HepG2 (cell line): ENCODE measurements at regions not wholly inside any gene's neighbourhood (a gene's known extent, or its start where the extent isn't known, plus 50 kb on each side); places are given as distances from the start of the nearest gene placed in this dataset.

ENCODE experiments used
- AGO2 ChIP-seq: fragments of 200-400 bp; formaldehyde crosslinking; optimal IDR thresholded peaks from 2 replicates; pipeline ENCODE3; 2017; ENCODE audit warnings: mild to moderate bottlenecking, low read depth, low read length, moderate library complexity
- CREB1 ChIP-seq, 2 experiments: fragments of 450-650 bp in 1 of 2; IDR thresholded peaks; 2 replicates each; pipeline ENCODE4 v1.6.1; 2016 to 2017; ENCODE audit warnings: control low read depth in 1 of 2, mild to moderate bottlenecking in 1 of 2, missing compliant biosample characterization in 1 of 2, missing genetic modification characterization in 1 of 2
- HMG20B ChIP-seq: conservative IDR thresholded peaks from 2 replicates; pipeline ENCODE4 v1.6.1; 2016; ENCODE audit warnings: missing genetic modification reagents, missing compliant biosample characterization
- IRF2 ChIP-seq: IDR thresholded peaks from 2 replicates; pipeline ENCODE4 v1.6.1; 2018; ENCODE audit warnings: missing genetic modification reagents, missing compliant biosample characterization
- JUND ChIP-seq: sonication (generic); formaldehyde crosslinking; IDR thresholded peaks from 2 replicates; pipeline ENCODE4 v1.8.0; 2022; ENCODE audit warnings: mild to moderate bottlenecking, missing genetic modification reagents
- PHF8 ChIP-seq: sonication (generic); formaldehyde crosslinking; IDR thresholded peaks from 2 replicates; pipeline ENCODE4 v1.5.0; 2020; ENCODE audit warnings: missing genetic modification reagents
- POLR2AphosphoS2 ChIP-seq: IDR thresholded peaks from 2 replicates; pipeline ENCODE4 v1.6.1; 2011; ENCODE audit warnings: low read depth, low read length, improper control_type of control experiment
- POLR2AphosphoS5 ChIP-seq: IDR thresholded peaks from 2 replicates; pipeline ENCODE4 v1.6.1; 2012; ENCODE audit warnings: low read depth, low read length
- ZNF10 ChIP-seq: sonication (generic); formaldehyde crosslinking; IDR thresholded peaks from 2 replicates; pipeline ENCODE4 v1.4.0; 2020; ENCODE audit warnings: mild to moderate bottlenecking, low read depth, missing genetic modification reagents, borderline replicate concordance
- ZNF274 ChIP-seq: sonication (generic); formaldehyde crosslinking; IDR thresholded peaks from 2 replicates; pipeline ENCODE4 v1.5.1; 2020; ENCODE audit warnings: mild to moderate bottlenecking, missing genetic modification reagents
- TF ChIP-seq, protein P1 (sequence below): IDR thresholded peaks from 2 replicates; pipeline ENCODE4 v1.6.1; 2016; ENCODE audit warnings: missing genetic modification reagents, missing compliant biosample characterization
- TF ChIP-seq, protein P2 (sequence below): sonication (generic); formaldehyde crosslinking; IDR thresholded peaks from 2 replicates; pipeline ENCODE4 v1.5.0; 2020; ENCODE audit warnings: mild to moderate bottlenecking, missing genetic modification reagents, moderate library complexity
- TF ChIP-seq, protein P3 (sequence below): IDR thresholded peaks from 2 replicates; pipeline ENCODE4 v1.6.1; 2012; ENCODE audit warnings: inconsistent platforms
- TF ChIP-seq, protein P4 (sequence below): sonication (generic); formaldehyde crosslinking; IDR thresholded peaks from 2 replicates; pipeline ENCODE4 v1.4.0; 2020; ENCODE audit warnings: low read depth, mild to moderate bottlenecking, missing genetic modification reagents

DNA sequence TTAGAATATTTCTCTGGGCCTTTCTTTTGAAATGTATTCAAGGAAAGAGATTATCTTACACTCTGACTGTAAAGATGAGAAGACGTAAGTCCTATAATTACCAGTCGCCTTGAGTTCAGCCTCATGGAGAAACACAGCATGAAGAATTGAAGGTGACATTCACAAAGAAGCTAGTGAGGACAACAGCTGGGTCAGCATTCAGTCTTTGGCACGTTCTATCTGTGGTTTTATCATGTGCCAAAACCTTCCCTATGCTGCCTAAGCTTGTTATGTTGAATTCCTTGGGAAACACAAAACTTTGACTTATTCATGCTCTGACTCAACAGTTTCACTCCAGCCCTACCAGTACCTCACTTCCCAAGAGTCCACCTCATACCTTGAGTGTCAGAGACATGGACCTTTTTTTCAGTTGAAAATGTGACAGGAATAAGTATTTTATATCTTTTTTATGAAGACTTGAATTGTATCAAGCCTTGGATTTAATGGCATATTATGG, 198.8 kb upstream of the KIRREL3 start:
- TF ChIP-seq POLR2AphosphoS5 (no peak), HMG20B (CRISPR knock-in tag) (no peak), ZNF274 (CRISPR knock-in tag) (no peak), PHF8 (no peak), AGO2 (no peak), POLR2AphosphoS2 (no peak), JUND (CRISPR knock-in tag) (no peak), CREB1 (IDR thresholded peaks at IDR 0.05) (no peak), CREB1 (CRISPR knock-in tag; IDR thresholded peaks at IDR 0.05) (no peak), ZNF10 (CRISPR knock-in tag) (no peak), IRF2 (CRISPR knock-in tag) (no peak)
- TF ChIP-seq, protein P1, sequence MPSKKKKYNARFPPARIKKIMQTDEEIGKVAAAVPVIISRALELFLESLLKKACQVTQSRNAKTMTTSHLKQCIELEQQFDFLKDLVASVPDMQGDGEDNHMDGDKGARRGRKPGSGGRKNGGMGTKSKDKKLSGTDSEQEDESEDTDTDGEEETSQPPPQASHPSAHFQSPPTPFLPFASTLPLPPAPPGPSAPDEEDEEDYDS (CRISPR knock-in tag) = no peak
- TF ChIP-seq, protein P2, sequence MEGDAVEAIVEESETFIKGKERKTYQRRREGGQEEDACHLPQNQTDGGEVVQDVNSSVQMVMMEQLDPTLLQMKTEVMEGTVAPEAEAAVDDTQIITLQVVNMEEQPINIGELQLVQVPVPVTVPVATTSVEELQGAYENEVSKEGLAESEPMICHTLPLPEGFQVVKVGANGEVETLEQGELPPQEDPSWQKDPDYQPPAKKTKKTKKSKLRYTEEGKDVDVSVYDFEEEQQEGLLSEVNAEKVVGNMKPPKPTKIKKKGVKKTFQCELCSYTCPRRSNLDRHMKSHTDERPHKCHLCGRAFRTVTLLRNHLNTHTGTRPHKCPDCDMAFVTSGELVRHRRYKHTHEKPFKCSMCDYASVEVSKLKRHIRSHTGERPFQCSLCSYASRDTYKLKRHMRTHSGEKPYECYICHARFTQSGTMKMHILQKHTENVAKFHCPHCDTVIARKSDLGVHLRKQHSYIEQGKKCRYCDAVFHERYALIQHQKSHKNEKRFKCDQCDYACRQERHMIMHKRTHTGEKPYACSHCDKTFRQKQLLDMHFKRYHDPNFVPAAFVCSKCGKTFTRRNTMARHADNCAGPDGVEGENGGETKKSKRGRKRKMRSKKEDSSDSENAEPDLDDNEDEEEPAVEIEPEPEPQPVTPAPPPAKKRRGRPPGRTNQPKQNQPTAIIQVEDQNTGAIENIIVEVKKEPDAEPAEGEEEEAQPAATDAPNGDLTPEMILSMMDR (CRISPR knock-in tag) = no peak
- TF ChIP-seq, protein P3, sequence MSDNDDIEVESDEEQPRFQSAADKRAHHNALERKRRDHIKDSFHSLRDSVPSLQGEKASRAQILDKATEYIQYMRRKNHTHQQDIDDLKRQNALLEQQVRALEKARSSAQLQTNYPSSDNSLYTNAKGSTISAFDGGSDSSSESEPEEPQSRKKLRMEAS = no peak
- TF ChIP-seq, protein P4, sequence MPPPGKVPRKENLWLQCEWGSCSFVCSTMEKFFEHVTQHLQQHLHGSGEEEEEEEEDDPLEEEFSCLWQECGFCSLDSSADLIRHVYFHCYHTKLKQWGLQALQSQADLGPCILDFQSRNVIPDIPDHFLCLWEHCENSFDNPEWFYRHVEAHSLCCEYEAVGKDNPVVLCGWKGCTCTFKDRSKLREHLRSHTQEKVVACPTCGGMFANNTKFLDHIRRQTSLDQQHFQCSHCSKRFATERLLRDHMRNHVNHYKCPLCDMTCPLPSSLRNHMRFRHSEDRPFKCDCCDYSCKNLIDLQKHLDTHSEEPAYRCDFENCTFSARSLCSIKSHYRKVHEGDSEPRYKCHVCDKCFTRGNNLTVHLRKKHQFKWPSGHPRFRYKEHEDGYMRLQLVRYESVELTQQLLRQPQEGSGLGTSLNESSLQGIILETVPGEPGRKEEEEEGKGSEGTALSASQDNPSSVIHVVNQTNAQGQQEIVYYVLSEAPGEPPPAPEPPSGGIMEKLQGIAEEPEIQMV (CRISPR knock-in tag) = no peak
